ENCODE measurements at regions not wholly inside any gene's neighbourhood (a gene's known extent, or its start where the extent isn't known, plus 50 kb on each side); places are given as distances from the start of the nearest gene placed in this dataset.
"Not testable (repeated sequence)": the region's sequence is repeated elsewhere in the genome, so short reads cannot be mapped to it uniquely, and the experiment has no call there.

DNA sequence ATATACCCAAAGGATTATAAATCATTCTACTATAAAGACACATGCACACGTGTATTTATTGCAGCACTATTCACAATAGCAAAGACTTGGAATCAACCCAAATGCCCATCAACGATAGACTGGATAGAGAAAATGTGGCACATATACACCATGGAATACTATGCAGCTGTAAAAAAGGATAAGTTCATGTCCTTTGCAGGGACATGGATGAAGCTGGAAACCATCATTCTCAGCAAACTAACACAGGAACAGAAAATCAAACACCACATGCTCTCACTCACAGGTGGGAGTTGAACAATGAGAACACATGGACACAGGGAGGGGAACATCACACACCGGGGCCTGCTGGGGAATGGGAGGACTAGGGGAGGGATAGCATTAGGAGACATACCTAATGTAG, 473.9 kb downstream of the SIPA1L2 start:
- not testable (repeated sequence) for H3K9me3 ChIP-seq (ENCODE audit: control insufficient read depth, low read length); H2BK120ac ChIP-seq (ENCODE audit: low read depth, low read length); H3K27ac ChIP-seq (ENCODE audit: low read length, poor library complexity, severe bottlenecking); H2BK5ac ChIP-seq (ENCODE audit: low read depth, low read length, poor library complexity, severe bottlenecking); H3K14ac ChIP-seq (ENCODE audit: low read length in 2 of 2); H3K4me2 ChIP-seq (ENCODE audit: low read length, poor library complexity, severe bottlenecking); H3K79me1 ChIP-seq (replicated peaks; ENCODE audit: low read length, poor library complexity, severe bottlenecking); H3K4me1 ChIP-seq (ENCODE audit: control insufficient read depth, insufficient read depth, low read depth, low read length); H3K4me3 ChIP-seq (ENCODE audit: insufficient read depth in 1 of 2, low read depth in 1 of 2, low read length in 2 of 2); H3K18ac ChIP-seq (ENCODE audit: low read depth in 1 of 2, low read length in 2 of 2); H2BK15ac ChIP-seq (ENCODE audit: low read depth, poor library complexity, severe bottlenecking); DNase-seq; H2AFZ ChIP-seq (ENCODE audit: low read depth, low read length); H4K91ac ChIP-seq (ENCODE audit: low read length); H2BK12ac ChIP-seq (ENCODE audit: low read length in 2 of 2); H4K8ac ChIP-seq (ENCODE audit: low read length); H2AK5ac ChIP-seq (ENCODE audit: low read length, severe bottlenecking); H3K23ac ChIP-seq (ENCODE audit: low read length in 2 of 2); H3K36me3 ChIP-seq (ENCODE audit: control insufficient read depth in 1 of 2, insufficient read depth in 2 of 2, low read depth in 1 of 2, low read length in 2 of 2); H3K4ac ChIP-seq (ENCODE audit: low read depth in 1 of 2, low read length in 2 of 2); H3K27me3 ChIP-seq (ENCODE audit: control insufficient read depth in 1 of 2, insufficient read depth in 1 of 2, low read length in 2 of 2); H3K9ac ChIP-seq (ENCODE audit: low read length)
- WGBS, result 100% methylated on average over 1 of the region's 3 CpGs

DNA sequence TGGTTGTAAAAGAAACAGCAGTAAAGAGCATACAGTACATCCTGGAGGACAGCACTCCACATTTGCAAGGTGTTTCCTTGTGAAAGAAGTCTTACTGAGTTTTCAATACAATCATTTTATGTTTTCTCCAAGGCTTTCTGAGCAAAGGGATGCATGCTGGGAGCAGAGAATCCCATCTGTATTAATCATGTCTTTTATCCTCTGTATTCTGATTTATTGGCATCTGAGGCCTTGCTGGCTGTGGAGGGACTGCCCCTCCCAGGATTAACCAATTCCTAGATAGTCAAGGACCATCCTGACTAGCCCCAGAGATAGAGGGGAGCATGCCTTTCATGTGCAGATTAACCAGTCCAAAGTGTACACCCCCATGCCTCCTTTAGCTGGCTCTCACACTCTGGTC, 476.3 kb downstream of the SIPA1L2 start:
- H2BK12ac ChIP-seq (ENCODE audit: low read length in 2 of 2), result no peak overlapping the region
- H3K4me3 ChIP-seq (ENCODE audit: insufficient read depth in 1 of 2, low read depth in 1 of 2, low read length in 2 of 2), result no peak overlapping the region
- no peak overlapping the region for H2BK5ac ChIP-seq (ENCODE audit: low read depth, low read length, poor library complexity, severe bottlenecking)
- no peak overlapping the region for H3K18ac ChIP-seq (ENCODE audit: low read depth in 1 of 2, low read length in 2 of 2)
- H3K27me3 ChIP-seq (ENCODE audit: control insufficient read depth in 1 of 2, insufficient read depth in 1 of 2, low read length in 2 of 2), result no peaks in the 10 kb centered on the region
- no peak overlapping the region for H3K14ac ChIP-seq (ENCODE audit: low read length in 2 of 2)
- no peak overlapping the region for H2BK120ac ChIP-seq (ENCODE audit: low read depth, low read length)
- H3K9me3 ChIP-seq (ENCODE audit: control insufficient read depth, low read length), result no peaks in the 10 kb centered on the region
- no peak overlapping the region for H3K27ac ChIP-seq (ENCODE audit: low read length, poor library complexity, severe bottlenecking)
- no peak overlapping the region for H2AK5ac ChIP-seq (ENCODE audit: low read length, severe bottlenecking)
- H4K8ac ChIP-seq (ENCODE audit: low read length), result no peak overlapping the region
- H3K4ac ChIP-seq (ENCODE audit: low read depth in 1 of 2, low read length in 2 of 2), result no peak overlapping the region
- H3K4me2 ChIP-seq (ENCODE audit: low read length, poor library complexity, severe bottlenecking), result no peak overlapping the region
- H4K91ac ChIP-seq (ENCODE audit: low read length), result no peak overlapping the region
- H3K9ac ChIP-seq (ENCODE audit: low read length), result no peak overlapping the region
- DNase-seq, result no peak
- H2AFZ ChIP-seq (ENCODE audit: low read depth, low read length), result no peak overlapping the region
- no peaks in the 10 kb centered on the region for H3K4me1 ChIP-seq (ENCODE audit: control insufficient read depth, insufficient read depth, low read depth, low read length)
- H3K79me1 ChIP-seq (replicated peaks; ENCODE audit: low read length, poor library complexity, severe bottlenecking), result no peaks in the 10 kb centered on the region
- H2BK15ac ChIP-seq (ENCODE audit: low read depth, poor library complexity, severe bottlenecking), result no peak overlapping the region
- H3K36me3 ChIP-seq (ENCODE audit: control insufficient read depth in 1 of 2, insufficient read depth in 2 of 2, low read depth in 1 of 2, low read length in 2 of 2), result no peaks in the 10 kb centered on the region
- H3K23ac ChIP-seq (ENCODE audit: low read length in 2 of 2), result no peak overlapping the region

DNA sequence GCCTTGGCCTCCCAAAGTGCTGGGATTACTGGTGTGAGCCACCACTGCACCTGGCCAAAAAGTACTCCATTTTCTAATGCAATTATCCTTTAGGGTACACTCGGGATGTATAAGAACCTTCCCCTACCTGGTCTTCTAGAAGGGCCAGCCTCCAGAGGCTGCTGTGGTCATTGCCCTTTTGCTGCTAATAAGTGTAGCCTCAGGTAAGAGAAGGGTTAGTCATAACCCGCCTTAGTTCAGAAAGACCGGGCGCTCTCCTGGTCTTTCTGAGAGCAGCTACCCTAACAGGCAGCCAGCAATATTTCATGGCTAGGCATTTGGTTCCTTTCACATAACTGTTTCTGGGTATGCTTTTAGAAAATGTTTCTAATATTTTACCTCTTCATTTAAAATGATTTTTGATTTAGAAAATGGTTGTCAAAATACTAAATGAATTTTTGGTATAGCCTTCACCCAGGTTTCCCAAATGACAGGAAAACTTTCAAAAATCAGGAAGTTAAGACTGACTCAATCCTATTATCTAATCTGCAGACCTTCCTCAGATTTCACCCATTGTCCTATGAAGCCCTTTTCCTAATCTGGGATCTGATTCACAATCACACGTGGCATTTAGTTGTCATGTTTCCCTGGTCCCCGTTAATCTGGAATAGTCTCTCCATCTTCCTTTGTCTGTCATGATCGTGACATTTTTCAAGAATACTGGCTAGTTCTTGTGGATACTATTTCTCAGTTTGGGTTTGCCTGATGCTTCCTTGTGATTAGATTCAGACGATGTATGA, 479.0 kb downstream of the SIPA1L2 start:
- H3K27me3 ChIP-seq (ENCODE audit: control insufficient read depth in 1 of 2, insufficient read depth in 1 of 2, low read length in 2 of 2), result no peaks in the 10 kb centered on the region
- no peak overlapping the region for H4K8ac ChIP-seq (ENCODE audit: low read length)
- H3K14ac ChIP-seq (ENCODE audit: low read length in 2 of 2), result peak overlapping the region in 1 of 2 experiments; percentile 31
- no peaks in the 10 kb centered on the region for H3K79me1 ChIP-seq (replicated peaks; ENCODE audit: low read length, poor library complexity, severe bottlenecking)
- peak overlapping the region in 1 of 2 experiments; percentile 8 for H3K18ac ChIP-seq (ENCODE audit: low read depth in 1 of 2, low read length in 2 of 2)
- 95% methylated on average over 8 of the region's 8 CpGs for WGBS
- no peak overlapping the region for H4K91ac ChIP-seq (ENCODE audit: low read length)
- H3K36me3 ChIP-seq (ENCODE audit: control insufficient read depth in 1 of 2, insufficient read depth in 2 of 2, low read depth in 1 of 2, low read length in 2 of 2), result no peaks in the 10 kb centered on the region
- H2AK5ac ChIP-seq (ENCODE audit: low read length, severe bottlenecking), result no peak overlapping the region
- no peak overlapping the region for H3K4ac ChIP-seq (ENCODE audit: low read depth in 1 of 2, low read length in 2 of 2)
- H3K23ac ChIP-seq (ENCODE audit: low read length in 2 of 2), result no peak overlapping the region
- no peak overlapping the region for H3K4me2 ChIP-seq (ENCODE audit: low read length, poor library complexity, severe bottlenecking)
- no peak overlapping the region for H2BK5ac ChIP-seq (ENCODE audit: low read depth, low read length, poor library complexity, severe bottlenecking)
- no peaks in the 10 kb centered on the region for H3K4me1 ChIP-seq (ENCODE audit: control insufficient read depth, insufficient read depth, low read depth, low read length)
- no peak overlapping the region for H2BK12ac ChIP-seq (ENCODE audit: low read length in 2 of 2)
- H3K9ac ChIP-seq (ENCODE audit: low read length), result no peak overlapping the region
- no peaks in the 10 kb centered on the region for H3K9me3 ChIP-seq (ENCODE audit: control insufficient read depth, low read length)
- DNase-seq, result no peak
- no peak overlapping the region for H3K27ac ChIP-seq (ENCODE audit: low read length, poor library complexity, severe bottlenecking)
- H2BK15ac ChIP-seq (ENCODE audit: low read depth, poor library complexity, severe bottlenecking), result no peak overlapping the region
- no peak overlapping the region for H2BK120ac ChIP-seq (ENCODE audit: low read depth, low read length)
- no peak overlapping the region for H2AFZ ChIP-seq (ENCODE audit: low read depth, low read length)
- no peak overlapping the region for H3K4me3 ChIP-seq (ENCODE audit: insufficient read depth in 1 of 2, low read depth in 1 of 2, low read length in 2 of 2)

DNA sequence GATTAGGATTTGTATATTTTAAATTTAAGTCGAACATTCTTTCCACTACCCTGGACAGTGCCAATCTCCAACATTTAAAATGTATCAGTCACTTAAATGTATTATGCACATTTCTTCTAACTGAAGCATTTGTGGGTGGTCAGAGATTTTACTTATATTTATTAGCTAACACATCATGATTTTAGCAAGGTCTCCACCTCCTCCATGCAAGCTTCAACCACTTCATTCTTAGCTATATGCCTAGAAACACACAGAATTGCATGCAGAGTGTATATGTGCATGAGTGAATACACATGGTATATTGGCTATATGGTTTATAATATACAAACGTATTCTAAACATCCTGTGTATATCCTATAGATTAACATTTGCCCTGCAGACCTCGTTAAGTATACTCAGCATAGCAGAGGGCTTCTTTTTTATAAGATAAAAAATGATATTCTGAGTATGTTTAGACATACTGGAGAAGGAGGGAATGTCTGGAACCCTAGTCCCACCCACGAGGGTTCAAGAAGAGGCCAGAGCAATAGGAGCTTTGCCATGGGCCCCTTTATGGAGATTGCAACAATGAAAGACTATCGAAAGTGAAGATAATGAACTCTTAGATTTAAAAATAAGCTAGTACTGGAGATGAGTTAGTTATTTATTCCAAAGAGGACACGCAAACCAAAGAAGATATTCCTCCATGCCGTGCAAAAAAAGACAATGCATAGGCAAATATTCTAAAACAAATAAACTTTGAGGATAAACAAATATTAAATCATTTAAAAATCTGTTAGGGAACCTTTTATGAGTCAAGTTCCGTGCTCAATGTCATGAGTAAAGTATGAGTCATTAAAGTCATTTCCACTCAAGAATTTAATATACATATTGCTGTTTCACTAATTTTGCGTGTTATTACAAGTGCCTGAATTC, 480.4 kb downstream of the SIPA1L2 start:
- 27% methylated on average over 3 of the region's 9 CpGs for WGBS
- H2BK15ac ChIP-seq (ENCODE audit: low read depth, poor library complexity, severe bottlenecking), result no peak overlapping the region

More for the DNA sequence above, 480.4 kb downstream of the SIPA1L2 start:
- Histone ChIP-seq H3K27me3 (ENCODE audit: control insufficient read depth in 1 of 2, insufficient read depth in 1 of 2, low read length in 2 of 2) (no peaks in the 10 kb centered on the region), H3K9ac (ENCODE audit: low read length) (no peak overlapping the region), H2BK5ac (ENCODE audit: low read depth, low read length, poor library complexity, severe bottlenecking) (no peak overlapping the region), H3K18ac (ENCODE audit: low read depth in 1 of 2, low read length in 2 of 2) (no peak overlapping the region), H3K9me3 (ENCODE audit: control insufficient read depth, low read length) (no peaks in the 10 kb centered on the region), H2AK5ac (ENCODE audit: low read length, severe bottlenecking) (no peak overlapping the region), H3K23ac (ENCODE audit: low read length in 2 of 2) (no peak overlapping the region), H3K4me3 (ENCODE audit: insufficient read depth in 1 of 2, low read depth in 1 of 2, low read length in 2 of 2) (no peak overlapping the region), H2AFZ (ENCODE audit: low read depth, low read length) (no peak overlapping the region), H3K4me1 (ENCODE audit: control insufficient read depth, insufficient read depth, low read depth, low read length) (no peaks in the 10 kb centered on the region), H3K79me1 (replicated peaks; ENCODE audit: low read length, poor library complexity, severe bottlenecking) (no peaks in the 10 kb centered on the region), H3K36me3 (ENCODE audit: control insufficient read depth in 1 of 2, insufficient read depth in 2 of 2, low read depth in 1 of 2, low read length in 2 of 2) (no peaks in the 10 kb centered on the region), H4K91ac (ENCODE audit: low read length) (no peak overlapping the region), H3K4me2 (ENCODE audit: low read length, poor library complexity, severe bottlenecking) (no peak overlapping the region), H2BK120ac (ENCODE audit: low read depth, low read length) (no peak overlapping the region), H3K14ac (ENCODE audit: low read length in 2 of 2) (no peak overlapping the region), H3K4ac (ENCODE audit: low read depth in 1 of 2, low read length in 2 of 2) (no peak overlapping the region), H3K27ac (ENCODE audit: low read length, poor library complexity, severe bottlenecking) (no peak overlapping the region), H4K8ac (ENCODE audit: low read length) (no peak overlapping the region), H2BK12ac (ENCODE audit: low read length in 2 of 2) (no peak overlapping the region)
- DNase-seq, result peak; percentile 55

Data from mesenchymal stem cell (in vitro differentiated cells and primary cell).